ENCODE measurements at regions not wholly inside any gene's neighbourhood (a gene's known extent, or its start where the extent isn't known, plus 50 kb on each side); places are given as distances from the start of the nearest gene placed in this dataset.
"Not testable (repeated sequence)": the region's sequence is repeated elsewhere in the genome, so short reads cannot be mapped to it uniquely, and the experiment has no call there.

GRCh38 chr6:141752677-141753076, 380.0 kb upstream of the GJE1 start:
- no peak for DNase-seq

GRCh38 chr6:141746324-141746723, 386.4 kb upstream of the GJE1 start:
- DNase-seq = not testable (repeated sequence)

- DNase-seq = no peak
These were observed 387.8 kb upstream of the GJE1 start for GRCh38 chr6:141744971-141745370.

- no peak for DNase-seq
These were observed 388.4 kb upstream of the GJE1 start for GRCh38 chr6:141744194-141744925.

- no peak for DNase-seq
These were observed 396.6 kb upstream of the GJE1 start for GRCh38 chr6:141736104-141736503.

- DNase-seq = no peak
These were observed 397.6 kb upstream of the GJE1 start for GRCh38 chr6:141735126-141735525.

GRCh38 chr6:141734071-141734840, 398.5 kb upstream of the GJE1 start:
- no peak for DNase-seq

GRCh38 chr6:141729146-141729545, 403.6 kb upstream of the GJE1 start:
- DNase-seq = no peak

- DNase-seq = no peak
These were observed 404.4 kb upstream of the GJE1 start for GRCh38 chr6:141728330-141728729.

GRCh38 chr6:141726248-141726647, 406.5 kb upstream of the GJE1 start:
- DNase-seq = no peak

GRCh38 chr6:141724731-141725130, 408.0 kb upstream of the GJE1 start:
- DNase-seq = no peak

GRCh38 chr6:141719476-141719875, 413.2 kb upstream of the GJE1 start:
- DNase-seq = no peak

- DNase-seq = no peak
These were observed 427.3 kb upstream of the GJE1 start for GRCh38 chr6:141705431-141705830.

- no peak for DNase-seq
These were observed 428.6 kb upstream of the GJE1 start for GRCh38 chr6:141704151-141704550.

GRCh38 chr6:141701732-141702131, 431.0 kb upstream of the GJE1 start:
- DNase-seq = no peak

- DNase-seq = no peak
These were observed 431.9 kb upstream of the GJE1 start for GRCh38 chr6:141700819-141701218.

GRCh38 chr6:141688916-141689315, 443.8 kb upstream of the GJE1 start:
- no peak for DNase-seq

GRCh38 chr6:141685416-141685815, 447.3 kb upstream of the GJE1 start:
- no peak for DNase-seq

- DNase-seq = no peak
These were observed 450.3 kb upstream of the GJE1 start for GRCh38 chr6:141682391-141682790.

- no peak for DNase-seq
These were observed 455.0 kb upstream of the GJE1 start for GRCh38 chr6:141677598-141678211.

- no peak for DNase-seq
These were observed 456.8 kb upstream of the GJE1 start for GRCh38 chr6:141675957-141676356.

GRCh38 chr6:141669141-141669540, 463.6 kb upstream of the GJE1 start:
- DNase-seq = no peak

- no peak for DNase-seq
These were observed 465.0 kb upstream of the GJE1 start for GRCh38 chr6:141667580-141668309.
